Dermis microvascular lymphatic vessel endothelial cell (primary cell): ENCODE measurements at regions not wholly inside any gene's neighbourhood (a gene's known extent, or its start where the extent isn't known, plus 50 kb on each side); places are given as distances from the start of the nearest gene placed in this dataset.
A peak's percentile ranks its signal among the peaks of the same experiment; 100 is the strongest.
"Not testable (repeated sequence)": the region's sequence is repeated elsewhere in the genome, so short reads cannot be mapped to it uniquely, and the experiment has no call there.

Experiments used
- DNase-seq, 2 donors: peaks; one replicate each; pipeline versions ENCODE4 v3.0.0 to v3.0.0-alpha.2; 2010; ENCODE audit warnings: low read depth in 2 of 2

DNA sequence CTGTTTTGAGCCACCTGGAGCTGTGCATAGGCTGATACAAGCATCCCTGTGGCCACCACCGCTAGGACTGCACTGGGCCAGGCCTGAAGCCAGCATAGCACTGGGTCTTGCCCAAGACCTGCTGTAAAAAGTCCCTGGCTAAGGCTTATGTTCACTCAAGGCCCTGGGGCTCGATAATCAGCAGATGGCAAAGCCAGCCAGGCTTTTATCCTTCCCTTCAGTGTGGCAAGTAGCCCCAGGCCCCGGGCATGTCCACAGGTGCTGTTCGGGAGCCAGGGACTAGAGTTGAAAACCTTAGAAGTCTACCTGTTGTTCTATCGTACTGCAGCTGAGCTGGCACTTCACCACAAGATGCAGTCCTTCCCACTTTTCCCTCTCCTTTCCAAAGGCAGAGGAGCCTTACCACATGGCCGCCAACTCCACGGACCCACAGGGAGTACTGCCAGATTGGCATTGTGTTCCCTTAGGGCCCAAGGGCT lies 226.4 kb upstream of the ZNF217 start:
- no peak for DNase-seq

DNA sequence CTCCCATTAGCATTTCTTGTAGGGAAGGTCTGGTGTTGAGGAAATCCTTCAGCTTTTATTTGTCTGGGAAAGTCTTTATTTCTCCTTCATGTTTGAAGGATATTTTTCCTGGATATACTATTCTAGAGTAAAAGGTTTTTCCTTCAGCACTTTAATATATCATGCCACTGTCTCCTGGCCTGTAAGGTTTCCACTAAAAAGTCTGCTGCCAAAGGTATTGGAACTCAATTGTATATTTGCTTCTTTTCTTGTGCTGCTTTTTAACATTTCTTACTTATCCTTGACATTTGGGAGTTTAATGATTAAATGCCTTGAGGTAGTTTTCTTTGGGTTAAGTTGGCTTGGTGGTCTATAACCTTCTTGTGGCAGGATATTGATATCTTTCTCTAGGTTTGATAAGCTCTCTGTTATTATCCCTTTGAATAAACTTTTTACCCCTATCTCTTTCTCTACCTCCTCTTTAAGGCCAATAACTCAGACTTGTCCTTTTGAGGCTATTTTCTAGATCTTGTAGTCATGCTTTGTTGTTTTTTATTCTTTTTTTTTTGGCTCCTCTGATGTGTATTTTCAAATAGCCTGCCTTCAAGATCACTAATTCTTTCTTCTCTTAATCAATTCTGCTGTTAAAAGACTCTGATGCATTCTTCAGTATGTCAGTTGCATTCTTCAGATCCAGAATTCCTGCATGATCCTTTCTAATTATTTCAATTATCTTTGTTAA lies 225.0 kb upstream of the ZNF217 start:
- no peak for DNase-seq

DNA sequence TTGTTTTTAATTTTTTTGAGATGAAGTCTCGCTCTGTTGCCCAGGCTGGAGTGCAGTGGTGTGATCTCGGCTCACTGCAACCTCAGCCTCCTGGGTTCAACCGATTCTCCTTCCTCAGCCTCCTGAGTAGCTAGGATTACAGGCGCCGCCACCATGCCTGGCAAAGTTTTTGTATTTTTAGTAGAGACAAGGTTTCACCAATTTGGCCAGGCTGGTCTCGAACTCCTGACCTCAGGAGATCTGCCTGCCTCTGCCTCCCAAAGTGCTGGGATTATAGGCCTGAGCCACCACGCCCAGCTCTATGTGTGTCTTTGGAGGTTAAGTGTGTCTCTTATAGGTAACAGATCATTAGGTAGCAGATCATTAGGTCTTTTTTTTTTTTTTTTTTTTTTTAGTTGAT lies 223.9 kb upstream of the ZNF217 start:
- DNase-seq = not testable (repeated sequence)

DNA sequence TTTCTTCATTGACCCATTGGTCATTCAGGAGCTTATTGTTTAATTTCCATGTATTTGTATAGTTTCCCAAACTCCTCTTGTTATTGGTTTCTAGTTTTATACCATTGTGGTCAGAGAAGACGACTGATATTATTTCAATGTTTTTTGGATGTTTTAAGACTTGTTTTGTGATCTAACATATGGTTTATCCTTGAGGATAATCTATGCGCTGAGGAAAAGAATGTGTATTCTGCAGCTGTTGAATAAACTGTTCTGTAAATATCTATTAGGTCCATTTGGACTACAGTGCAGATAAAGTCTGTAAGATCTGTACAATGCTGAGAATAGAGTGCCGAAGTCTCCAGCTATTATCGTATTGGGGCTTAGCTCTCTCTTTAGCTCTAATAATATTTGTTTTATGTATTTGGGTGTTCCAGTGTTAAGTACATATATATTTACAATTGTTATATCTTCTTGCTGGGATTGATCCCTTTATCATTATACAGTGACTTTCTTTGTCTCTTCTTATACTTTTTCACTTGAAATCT lies 223.3 kb upstream of the ZNF217 start:
- no peak for DNase-seq

DNA sequence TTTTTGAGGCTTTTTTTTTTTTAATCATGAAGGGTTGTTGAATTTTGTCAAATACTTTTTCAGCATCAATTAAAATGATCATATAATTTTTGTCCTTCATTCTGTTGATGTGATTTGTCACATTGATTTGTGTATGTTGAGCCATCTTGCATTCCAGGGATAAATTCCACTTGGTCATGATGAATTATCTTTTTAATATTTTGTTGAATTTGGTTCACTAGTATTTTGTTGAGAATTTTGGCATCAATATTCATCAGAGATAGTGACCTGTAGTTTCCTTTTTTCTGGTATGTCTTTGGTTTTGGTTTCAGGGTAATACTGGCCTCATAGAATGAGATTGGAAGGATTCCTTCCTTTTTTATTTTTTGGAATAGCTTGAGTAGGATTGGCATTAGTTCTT lies 221.9 kb upstream of the ZNF217 start:
- DNase-seq = no peak

DNA sequence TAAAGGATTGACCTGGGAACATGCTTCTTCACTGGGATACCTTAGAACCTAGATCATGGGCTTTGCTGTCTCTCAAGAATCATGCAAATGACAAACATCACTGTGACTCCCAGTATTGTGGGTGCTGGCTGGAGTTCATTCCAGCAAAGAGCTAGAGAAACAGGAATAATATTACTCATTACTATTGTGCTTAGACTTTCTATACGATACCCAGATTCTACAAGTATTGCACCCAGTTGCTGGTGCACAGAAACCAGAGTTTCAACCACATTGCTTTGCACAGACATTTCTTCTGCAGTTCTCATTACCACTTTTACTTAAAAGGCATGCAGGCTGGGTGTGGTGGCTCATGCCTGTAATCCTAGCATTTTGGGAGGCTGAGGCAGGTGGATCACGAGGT lies 220.4 kb upstream of the ZNF217 start:
- no peak for DNase-seq

DNA sequence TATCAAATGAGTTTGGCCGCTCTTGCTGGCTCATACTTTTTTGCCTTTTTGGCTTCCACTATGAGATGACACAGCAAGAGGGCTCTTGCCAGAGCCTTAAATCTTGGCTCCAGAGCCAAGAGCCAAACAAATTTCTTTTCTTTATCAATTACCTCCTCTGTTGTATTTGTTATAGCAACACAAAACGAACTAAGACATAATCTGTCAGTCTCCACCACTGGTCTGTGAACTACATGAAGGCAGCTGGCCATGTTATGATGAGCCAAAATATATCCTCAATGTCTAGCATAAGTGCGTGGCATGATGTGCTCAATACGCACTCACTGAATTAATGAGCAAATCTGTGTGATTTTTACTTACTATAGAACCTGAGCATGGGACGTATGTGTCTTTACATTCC lies 220.0 kb upstream of the ZNF217 start:
- no peak for DNase-seq

DNA sequence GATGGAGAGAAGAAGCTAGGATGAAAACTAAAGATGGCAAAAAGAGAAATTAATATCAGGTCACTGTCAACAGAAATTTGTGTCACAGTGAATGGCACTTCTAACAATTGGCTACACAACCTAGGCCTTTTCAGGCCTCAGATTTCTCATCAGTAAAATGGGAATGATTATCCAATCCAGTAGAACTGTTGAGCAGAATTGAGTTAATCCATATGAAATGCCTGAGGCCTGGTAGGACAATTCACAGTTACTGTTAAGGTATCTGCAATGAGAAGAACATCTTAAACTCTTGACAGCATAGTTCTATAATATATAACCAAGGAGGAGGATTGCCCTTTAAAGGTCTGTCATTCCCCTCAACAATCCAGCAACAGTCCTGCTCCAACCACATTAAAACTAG lies 217.9 kb upstream of the ZNF217 start:
- DNase-seq = no peak

DNA sequence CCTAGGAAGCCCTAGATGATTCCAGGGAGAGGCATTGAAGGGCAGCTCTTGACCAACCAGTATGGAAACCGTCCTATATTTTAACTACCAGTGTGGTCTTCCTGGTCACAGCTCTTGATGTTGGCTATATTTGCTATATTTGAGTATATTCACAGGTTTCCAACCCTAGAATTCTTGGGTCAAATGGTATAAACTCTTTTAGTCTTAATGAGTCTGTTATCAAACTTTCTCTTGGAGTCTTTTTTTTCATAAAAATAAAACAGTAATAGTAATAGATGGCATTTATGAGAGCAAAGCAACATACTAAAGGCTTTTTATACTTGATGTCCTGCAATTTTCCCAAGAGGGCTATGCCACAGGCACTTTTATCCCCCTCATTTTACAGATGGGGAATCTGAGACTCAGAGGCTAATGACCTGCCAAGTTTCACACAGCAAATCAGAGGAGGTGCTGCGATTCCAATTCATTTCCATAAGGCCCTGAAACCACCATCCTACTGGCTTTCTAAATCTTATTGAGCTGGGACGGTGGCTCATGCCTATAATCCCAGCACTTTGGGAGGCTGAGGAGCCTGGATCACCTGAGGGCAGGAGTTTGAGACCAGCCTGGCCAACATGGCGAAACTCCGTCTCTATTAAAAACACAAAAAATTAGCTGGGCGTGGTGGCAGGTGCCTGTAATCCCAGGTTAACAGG lies 217.2 kb upstream of the ZNF217 start:
- no peak for DNase-seq

DNA sequence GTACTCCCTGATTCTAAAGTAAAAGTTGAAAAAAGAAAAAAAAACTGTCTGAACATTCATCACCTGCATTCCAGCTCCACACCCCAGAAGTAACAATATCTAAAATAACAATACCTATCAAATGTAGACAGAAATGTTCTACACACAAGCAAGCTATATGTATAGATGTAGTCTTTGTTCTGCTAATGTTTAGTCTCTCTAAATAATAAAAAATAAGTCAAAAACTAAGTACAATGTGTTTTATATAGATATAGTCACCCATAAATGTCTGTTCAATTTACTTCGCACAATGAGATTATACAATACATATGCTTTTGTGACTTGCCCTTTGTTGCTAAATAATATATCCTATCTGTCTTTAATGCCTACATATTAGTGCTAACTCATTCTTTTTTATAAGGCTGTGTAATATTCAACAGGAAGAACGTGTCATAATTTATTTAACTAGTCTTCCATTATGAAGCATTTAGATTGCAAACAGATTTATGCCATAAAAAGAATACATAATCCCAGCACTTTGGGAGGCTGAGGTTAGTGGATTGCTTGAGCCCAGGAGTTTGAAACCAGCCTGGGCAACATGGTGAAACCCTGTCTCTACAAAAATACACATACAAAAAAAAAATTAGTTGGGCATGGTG lies 216.2 kb upstream of the ZNF217 start:
- DNase-seq = no peak

DNA sequence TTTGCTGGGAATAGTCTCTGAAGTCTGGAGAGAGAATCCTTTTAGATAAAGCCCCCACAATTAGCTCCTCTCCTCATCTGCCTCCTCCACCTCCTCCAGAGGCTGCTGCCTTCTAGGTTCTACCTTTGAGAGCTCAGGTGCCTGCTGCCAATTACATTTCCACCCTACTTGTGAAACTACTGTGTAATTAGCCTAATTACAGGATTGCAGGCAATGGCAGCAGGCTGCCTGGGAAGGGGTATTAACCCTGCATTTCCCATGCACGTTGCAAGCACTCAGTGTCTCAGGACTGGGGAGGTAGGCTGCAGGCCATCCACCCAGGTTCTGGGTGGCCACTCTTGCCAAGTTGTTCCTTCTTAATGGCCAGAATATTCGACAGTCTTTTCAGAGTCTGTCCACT lies 215.6 kb upstream of the ZNF217 start:
- no peak for DNase-seq

DNA sequence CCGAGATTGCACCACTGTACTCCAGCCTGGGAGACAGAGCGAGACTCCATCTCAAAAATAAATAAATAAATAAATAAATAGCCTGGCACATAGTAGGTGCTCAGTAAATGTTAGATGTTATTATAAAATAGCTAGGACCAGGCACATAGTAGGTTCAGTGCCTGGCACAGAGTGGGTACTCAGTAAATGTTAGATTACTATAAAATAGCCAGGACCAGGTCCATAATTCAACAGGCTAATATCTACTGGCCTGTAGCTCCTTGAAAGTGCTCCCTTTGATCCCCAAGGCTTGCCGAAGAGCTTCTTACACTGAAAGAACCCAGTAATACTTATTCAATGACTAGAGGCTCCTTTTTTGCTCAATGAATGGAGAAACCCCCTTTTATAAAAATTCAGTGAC lies 215.1 kb upstream of the ZNF217 start:
- no peak for DNase-seq

DNA sequence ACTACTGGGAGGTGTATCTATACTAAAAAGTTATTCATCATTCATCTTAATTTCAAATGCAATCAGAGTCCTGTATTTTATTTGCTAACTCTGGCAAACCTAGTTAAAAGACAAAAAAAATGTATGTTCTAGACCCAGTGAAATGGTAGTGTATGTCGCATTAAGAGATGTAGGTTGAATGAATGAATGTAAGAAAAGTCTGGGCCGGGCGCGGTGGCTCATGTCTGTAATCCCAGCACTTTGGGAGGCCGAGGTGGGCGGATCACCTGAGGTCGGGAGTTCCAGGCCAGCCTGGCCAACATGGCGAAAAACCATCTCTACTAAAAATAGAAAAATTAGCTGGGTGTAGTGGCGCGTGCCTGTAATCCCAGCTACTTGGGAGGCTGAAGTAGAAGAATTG lies 214.7 kb upstream of the ZNF217 start:
- DNase-seq = not testable (repeated sequence)

DNA sequence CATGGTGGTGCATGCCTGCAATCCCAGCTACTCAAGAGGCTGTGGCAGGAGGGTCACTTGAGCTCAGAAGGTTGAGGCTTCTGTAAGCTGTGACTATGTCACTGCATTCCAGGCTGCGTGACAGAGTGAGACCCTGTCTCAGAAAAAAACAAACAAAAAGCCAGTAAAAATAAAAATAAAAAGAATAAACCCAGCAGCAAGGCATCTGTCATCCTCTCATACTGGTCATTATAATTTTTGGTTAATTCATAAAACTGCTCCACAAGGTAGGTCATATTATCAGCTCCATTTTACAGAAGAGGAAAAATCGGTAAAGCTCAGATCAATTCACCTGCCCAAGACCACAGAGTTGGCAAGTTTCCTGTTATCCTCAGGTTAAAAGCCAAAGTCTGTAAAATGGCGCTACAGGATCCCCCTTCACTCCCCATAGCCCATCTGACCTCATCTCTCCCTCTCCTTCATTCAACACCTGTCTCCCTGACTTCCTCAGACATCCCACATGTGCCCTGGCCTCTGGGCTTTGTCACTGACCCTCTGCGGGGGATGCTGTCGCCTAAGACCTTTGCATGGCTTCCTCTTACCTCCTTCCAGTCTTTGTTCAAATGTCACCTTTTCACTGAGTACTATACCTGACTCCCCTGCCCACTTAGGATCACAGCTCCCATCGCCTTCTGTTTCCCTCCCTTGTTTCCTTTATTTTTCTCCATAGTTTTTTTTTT lies 213.2 kb upstream of the ZNF217 start:
- no peak for DNase-seq

DNA sequence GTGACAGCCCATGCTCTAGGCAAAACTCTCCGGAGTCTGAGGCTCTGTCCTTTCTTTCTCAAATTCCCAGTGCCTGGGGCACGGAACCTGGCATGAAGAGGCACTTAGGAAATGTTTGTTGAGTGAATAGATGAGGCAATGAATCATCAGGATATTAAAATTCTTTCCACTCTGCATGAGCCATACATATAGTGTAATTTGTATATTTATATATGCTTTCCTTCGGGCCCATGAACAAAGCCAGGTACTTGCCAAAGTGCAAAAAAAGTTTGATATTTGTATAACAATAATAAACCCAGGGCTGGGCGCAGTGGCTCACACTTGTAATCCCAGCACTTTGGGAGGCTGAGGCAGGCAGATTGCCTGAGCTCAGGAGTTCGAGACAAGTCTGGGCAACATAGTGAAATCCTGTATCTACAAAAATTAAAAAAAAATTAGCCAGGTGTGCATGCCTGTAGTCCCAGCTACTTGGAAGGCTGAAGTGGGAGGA lies 212.3 kb upstream of the ZNF217 start:
- DNase-seq = peak; percentile 34 to 67

DNA sequence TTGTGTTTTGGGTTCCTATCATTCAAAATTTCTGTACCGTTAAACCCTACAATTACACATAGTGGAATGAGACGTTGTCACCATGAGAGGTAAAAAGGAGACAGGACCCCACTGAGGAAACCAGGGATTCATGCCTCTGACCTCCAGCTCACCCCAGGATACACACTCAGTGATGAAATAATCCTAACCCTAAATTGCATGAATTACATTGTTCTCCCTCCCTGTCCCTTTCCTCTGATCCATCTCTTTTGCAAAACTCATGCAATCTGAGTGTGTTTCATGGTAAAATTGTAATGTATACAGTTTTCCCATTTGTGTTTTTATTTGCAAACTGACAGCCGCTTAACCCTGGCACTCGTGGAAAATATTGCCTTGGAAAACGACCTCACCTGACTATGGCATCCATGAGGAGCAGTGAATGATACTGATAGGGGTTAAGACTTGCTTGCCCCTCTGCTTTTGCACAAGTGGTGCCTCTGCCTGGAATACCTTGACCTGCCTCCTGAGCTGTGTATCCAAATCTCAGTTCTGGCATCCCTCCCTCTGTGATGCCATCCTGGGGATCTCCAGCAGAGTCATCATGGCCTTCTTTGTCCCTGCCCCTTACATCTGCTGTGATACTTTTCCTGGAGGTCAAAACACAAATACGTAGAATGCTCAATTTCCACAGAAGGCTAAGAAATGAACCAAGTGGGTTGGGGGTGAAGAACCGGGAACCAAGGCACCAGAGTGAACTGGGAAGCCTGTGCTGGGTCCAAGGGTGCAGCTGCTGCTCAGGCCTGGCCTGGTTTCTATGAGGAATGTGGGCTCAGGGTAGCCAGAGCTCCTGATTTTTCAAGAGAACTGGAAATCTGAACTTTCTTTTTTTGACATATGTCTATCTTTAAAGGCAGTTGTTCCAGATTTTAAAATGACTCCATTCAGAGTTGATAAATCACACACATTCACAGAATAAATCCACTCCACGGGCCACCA lies 211.6 kb upstream of the ZNF217 start:
- no peak for DNase-seq

DNA sequence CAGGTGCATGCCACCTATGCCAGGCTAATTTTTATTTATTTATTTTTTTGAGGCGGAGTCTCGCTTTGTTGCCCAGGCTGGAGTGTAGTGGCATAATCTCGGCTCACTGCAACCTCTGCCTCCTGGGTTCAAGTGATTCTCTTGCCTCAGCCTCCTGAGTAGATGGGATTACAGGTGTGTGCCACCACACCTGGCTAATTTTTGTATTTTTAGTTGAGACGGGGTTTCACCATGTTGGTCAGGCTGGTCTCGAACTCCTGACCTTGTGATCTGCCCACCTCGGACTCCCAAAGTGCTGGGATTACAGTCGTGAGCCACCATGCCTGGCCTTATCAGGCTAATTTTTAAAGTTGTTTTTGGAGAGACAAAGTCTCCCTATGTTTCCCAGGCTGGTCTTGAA lies 210.7 kb upstream of the ZNF217 start:
- DNase-seq = not testable (repeated sequence)

DNA sequence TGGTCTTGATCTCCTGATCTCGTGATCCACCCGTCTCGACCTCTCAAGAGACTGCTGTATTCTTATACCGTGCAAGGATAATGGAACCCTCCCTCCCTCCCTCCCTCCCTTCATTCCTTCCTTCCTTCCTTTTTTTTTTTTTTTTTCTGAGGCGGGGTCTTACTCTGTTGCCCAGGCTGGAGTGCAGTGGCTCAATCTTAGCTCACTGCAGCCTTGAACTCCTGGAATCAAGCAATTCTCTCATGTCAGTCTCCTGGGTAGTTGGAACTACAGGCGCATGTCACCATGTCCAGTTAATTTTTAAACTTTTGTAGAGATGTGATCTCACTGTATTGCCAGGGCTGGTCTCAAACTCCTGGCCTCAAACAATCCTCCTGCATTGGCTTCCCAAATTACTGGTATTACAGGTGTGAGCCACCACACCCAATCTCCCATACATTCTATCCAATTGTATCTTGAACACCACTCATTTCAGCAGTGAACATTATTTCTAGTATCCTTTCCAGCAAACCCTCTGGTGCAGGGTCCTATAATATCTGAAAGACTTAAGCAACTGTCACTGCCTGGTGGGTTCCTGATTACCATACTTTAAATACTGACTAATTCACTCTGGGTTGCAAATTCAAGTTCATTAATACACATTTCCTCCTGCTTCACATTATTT lies 210.0 kb upstream of the ZNF217 start:
- DNase-seq = no peak

DNA sequence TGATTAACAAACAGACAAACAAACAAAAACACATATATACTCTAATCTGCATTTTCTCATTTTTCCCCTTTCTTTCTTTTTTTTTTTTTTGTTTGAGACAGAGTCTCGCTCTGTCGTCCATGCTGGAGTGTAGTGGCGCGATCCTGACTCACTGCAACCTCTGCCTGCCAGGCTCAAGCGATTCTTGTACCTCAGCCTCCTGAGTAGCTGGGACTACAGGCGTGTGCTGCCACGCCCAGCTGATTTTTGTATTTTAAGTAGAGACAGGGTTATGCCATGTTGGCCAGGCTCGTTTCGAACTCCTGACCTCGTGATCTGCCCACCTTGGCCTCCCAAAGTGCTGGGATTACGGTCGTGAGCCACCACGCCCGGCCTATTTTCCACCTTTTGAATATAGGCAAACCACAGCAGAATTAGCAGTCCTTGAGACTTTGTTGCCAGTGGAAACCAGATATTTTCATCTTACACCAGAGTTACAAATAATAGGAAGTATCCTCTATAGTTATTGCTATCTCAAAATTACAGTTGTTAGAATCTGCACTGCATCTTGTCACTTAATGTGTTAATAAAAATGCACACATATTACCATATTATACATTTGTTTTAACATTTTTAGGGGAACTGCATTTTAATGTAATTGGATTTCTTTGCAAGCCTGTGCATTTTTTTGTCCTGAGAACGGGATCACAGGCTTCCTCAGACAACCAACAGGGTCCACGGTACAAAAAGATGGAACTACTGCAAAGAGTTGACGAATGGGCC lies 208.2 kb upstream of the ZNF217 start:
- no peak for DNase-seq
